GM23338 (cell line): ENCODE measurements at regions not wholly inside any gene's neighbourhood (a gene's known extent, or its start where the extent isn't known, plus 50 kb on each side); places are given as distances from the start of the nearest gene placed in this dataset.

ENCODE experiments used
- CREB1 ChIP-seq: fragments of 250-450 bp; sonication (Bioruptor Pico); IDR thresholded peaks from 2 replicates; pipeline ENCODE4 v1.5.0; 2020; ENCODE audit warnings: low read depth, mild to moderate bottlenecking, moderate library complexity
- EZH2 ChIP-seq: fragments of 200-600 bp; sonication (generic); IDR thresholded peaks from one replicate; pipeline ENCODE4 v1.8.0; 2017; ENCODE audit warnings: antibody characterized with exemption, mild to moderate bottlenecking, low read depth; ENCODE audit not compliant: unreplicated experiment
- EZH2phosphoT487 ChIP-seq: fragments of 200-600 bp; sonication (generic); IDR thresholded peaks from one replicate; pipeline ENCODE4 v1.8.1; 2018; ENCODE audit warnings: antibody characterized with exemption; ENCODE audit not compliant: unreplicated experiment
- JUNB ChIP-seq: IDR thresholded peaks from one replicate; pipeline ENCODE4 v1.6.1; 2016; ENCODE audit warnings: antibody characterized with exemption; ENCODE audit not compliant: unreplicated experiment
- POLR2AphosphoS5 ChIP-seq: IDR thresholded peaks from 2 replicates; pipeline ENCODE4 v1.6.1; 2016; ENCODE audit warnings: antibody characterized with exemption, low read depth
- ZNF114 ChIP-seq: fragments of 250-450 bp; sonication (Bioruptor Pico); IDR thresholded peaks from 2 replicates; pipeline ENCODE4 v1.5.0; 2020; ENCODE audit warnings: mild to moderate bottlenecking, moderate library complexity
- ZNF331 ChIP-seq: fragments of 250-450 bp; sonication (Bioruptor Pico); IDR thresholded peaks from 2 replicates; pipeline ENCODE4 v1.5.0; 2020; ENCODE audit warnings: low read depth, mild to moderate bottlenecking, moderate library complexity
- TF ChIP-seq, protein P1 (sequence below), 2 experiments: fragments of 200-600 bp in 1 of 2; sonication (generic) in 1 of 2; conservative IDR thresholded peaks; 2 replicates each; pipeline versions ENCODE4 v1.5.1 to v1.6.1; 2016 to 2017; ENCODE audit warnings: antibody characterized with exemption in 2 of 2, low read depth in 2 of 2, mild to moderate bottlenecking in 2 of 2, moderate library complexity in 1 of 2
- TF ChIP-seq, protein P2 (sequence below): IDR thresholded peaks from 2 replicates; pipeline ENCODE4 v1.6.1; 2016; ENCODE audit warnings: antibody characterized with exemption
- TF ChIP-seq, protein P3 (sequence below): IDR thresholded peaks from one replicate; pipeline ENCODE4 v1.6.1; 2018; ENCODE audit warnings: antibody characterized with exemption; ENCODE audit not compliant: unreplicated experiment

DNA sequence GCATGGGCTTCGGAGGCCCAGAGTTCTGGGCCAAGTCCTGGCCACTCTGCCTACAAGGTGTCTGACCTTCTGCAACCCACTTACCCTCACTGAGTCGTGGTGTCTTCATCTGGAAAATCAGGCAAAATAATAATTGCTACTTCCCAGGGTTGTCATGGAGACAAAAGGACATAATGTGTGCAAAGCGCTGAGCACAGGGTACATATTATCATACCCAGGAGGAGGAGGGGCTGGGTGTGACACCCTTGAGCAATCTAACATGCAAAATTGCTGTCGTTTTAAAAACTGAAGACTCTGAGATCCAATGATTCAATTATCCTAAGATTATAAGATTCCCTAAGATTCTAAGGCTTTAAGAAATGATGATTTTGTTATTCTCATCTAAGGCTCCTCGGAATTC, 459.5 kb downstream of the PTPRU start:
- TF ChIP-seq EZH2 (no peak), CREB1 (CRISPR knock-in tag) (no peak), EZH2phosphoT487 (no peak), POLR2AphosphoS5 (no peak), JUNB (no peak), ZNF114 (CRISPR knock-in tag) (no peak), ZNF331 (CRISPR knock-in tag) (no peak)
- TF ChIP-seq, protein P1, sequence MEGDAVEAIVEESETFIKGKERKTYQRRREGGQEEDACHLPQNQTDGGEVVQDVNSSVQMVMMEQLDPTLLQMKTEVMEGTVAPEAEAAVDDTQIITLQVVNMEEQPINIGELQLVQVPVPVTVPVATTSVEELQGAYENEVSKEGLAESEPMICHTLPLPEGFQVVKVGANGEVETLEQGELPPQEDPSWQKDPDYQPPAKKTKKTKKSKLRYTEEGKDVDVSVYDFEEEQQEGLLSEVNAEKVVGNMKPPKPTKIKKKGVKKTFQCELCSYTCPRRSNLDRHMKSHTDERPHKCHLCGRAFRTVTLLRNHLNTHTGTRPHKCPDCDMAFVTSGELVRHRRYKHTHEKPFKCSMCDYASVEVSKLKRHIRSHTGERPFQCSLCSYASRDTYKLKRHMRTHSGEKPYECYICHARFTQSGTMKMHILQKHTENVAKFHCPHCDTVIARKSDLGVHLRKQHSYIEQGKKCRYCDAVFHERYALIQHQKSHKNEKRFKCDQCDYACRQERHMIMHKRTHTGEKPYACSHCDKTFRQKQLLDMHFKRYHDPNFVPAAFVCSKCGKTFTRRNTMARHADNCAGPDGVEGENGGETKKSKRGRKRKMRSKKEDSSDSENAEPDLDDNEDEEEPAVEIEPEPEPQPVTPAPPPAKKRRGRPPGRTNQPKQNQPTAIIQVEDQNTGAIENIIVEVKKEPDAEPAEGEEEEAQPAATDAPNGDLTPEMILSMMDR (conservative IDR thresholded peaks at IDR 0.05; ENCODE audit: low read depth in 2 of 2), result no peak
- TF ChIP-seq, protein P2, sequence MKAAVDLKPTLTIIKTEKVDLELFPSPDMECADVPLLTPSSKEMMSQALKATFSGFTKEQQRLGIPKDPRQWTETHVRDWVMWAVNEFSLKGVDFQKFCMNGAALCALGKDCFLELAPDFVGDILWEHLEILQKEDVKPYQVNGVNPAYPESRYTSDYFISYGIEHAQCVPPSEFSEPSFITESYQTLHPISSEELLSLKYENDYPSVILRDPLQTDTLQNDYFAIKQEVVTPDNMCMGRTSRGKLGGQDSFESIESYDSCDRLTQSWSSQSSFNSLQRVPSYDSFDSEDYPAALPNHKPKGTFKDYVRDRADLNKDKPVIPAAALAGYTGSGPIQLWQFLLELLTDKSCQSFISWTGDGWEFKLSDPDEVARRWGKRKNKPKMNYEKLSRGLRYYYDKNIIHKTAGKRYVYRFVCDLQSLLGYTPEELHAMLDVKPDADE, result no peak
- TF ChIP-seq, protein P3, sequence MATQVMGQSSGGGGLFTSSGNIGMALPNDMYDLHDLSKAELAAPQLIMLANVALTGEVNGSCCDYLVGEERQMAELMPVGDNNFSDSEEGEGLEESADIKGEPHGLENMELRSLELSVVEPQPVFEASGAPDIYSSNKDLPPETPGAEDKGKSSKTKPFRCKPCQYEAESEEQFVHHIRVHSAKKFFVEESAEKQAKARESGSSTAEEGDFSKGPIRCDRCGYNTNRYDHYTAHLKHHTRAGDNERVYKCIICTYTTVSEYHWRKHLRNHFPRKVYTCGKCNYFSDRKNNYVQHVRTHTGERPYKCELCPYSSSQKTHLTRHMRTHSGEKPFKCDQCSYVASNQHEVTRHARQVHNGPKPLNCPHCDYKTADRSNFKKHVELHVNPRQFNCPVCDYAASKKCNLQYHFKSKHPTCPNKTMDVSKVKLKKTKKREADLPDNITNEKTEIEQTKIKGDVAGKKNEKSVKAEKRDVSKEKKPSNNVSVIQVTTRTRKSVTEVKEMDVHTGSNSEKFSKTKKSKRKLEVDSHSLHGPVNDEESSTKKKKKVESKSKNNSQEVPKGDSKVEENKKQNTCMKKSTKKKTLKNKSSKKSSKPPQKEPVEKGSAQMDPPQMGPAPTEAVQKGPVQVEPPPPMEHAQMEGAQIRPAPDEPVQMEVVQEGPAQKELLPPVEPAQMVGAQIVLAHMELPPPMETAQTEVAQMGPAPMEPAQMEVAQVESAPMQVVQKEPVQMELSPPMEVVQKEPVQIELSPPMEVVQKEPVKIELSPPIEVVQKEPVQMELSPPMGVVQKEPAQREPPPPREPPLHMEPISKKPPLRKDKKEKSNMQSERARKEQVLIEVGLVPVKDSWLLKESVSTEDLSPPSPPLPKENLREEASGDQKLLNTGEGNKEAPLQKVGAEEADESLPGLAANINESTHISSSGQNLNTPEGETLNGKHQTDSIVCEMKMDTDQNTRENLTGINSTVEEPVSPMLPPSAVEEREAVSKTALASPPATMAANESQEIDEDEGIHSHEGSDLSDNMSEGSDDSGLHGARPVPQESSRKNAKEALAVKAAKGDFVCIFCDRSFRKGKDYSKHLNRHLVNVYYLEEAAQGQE, result no peak
